GM12864 (cell line): ENCODE measurements at regions not wholly inside any gene's neighbourhood (a gene's known extent, or its start where the extent isn't known, plus 50 kb on each side); places are given as distances from the start of the nearest gene placed in this dataset.
"Not testable (repeated sequence)": the region's sequence is repeated elsewhere in the genome, so short reads cannot be mapped to it uniquely, and the experiment has no call there.

ENCODE experiments used
- DNase-seq: peaks from one replicate; pipeline ENCODE4 v3.0.0-alpha.2; 2011; ENCODE audit warnings: low read depth
- H3K4me3 ChIP-seq: 2 replicates; pipeline ENCODE4 v1.5.1; 2011; ENCODE audit warnings: mild to moderate bottlenecking, low read depth, low read length, control low read depth
- CTCF ChIP-seq: IDR thresholded peaks from 2 replicates; pipeline ENCODE4 v1.5.1; 2011; ENCODE audit warnings: low read depth, mild to moderate bottlenecking, moderate library complexity, low read length, control low read depth, inconsistent platforms; ENCODE audit errors: missing control alignments

DNA sequence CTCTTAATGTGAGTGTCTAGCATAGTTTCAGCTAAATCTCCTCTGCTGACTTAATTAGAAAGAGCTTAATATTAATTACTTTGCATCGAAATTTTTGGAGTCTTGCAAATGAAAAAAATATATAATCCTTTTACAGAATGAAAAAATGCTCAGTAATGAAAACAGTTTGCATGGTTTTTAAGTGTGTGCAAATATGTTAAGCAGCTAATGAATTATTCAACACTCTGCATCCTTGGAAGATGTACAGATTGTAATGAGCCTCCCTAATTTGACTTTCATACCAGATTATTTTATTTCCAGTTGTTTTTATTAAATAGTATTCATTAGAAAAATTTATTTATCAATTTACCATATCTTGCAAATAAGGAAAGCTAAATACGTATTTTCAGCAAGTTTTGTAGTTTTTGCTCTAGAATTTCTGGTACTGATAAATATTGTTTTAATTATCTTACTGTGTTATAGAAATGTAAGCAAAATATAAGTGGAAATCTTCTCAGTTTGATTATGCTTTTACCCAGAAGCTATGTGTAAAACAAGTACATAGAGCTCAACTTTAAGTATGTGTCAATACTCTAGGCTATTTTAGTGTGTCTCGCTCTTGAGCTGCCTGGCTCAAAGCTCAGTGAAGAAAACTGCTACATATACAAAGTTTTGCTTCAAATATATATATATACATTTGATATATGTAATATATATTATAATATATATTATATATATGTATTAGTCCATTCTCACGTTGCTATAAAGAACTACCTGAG, 714.9 kb upstream of the LUZP2 start:
- TF ChIP-seq CTCF, result no peak
- H3K4me3 ChIP-seq, result no peak overlapping the region

GRCh38 chr11:23786974-23787373, 709.9 kb upstream of the LUZP2 start:
- DNase-seq, H3K4me3 ChIP-seq: not testable (repeated sequence)

More for the DNA sequence above, 714.9 kb upstream of the LUZP2 start:
- no peak for DNase-seq

GRCh38 chr11:23789200-23789853, 707.5 kb upstream of the LUZP2 start:
- H3K4me3 ChIP-seq, result no peak overlapping the region
- TF ChIP-seq CTCF, result no peak
- no peak for DNase-seq

- TF ChIP-seq CTCF, result no peak
- H3K4me3 ChIP-seq, result no peak overlapping the region
- no peak for DNase-seq
These were observed 706.9 kb upstream of the LUZP2 start for GRCh38 chr11:23789938-23790371.

DNA sequence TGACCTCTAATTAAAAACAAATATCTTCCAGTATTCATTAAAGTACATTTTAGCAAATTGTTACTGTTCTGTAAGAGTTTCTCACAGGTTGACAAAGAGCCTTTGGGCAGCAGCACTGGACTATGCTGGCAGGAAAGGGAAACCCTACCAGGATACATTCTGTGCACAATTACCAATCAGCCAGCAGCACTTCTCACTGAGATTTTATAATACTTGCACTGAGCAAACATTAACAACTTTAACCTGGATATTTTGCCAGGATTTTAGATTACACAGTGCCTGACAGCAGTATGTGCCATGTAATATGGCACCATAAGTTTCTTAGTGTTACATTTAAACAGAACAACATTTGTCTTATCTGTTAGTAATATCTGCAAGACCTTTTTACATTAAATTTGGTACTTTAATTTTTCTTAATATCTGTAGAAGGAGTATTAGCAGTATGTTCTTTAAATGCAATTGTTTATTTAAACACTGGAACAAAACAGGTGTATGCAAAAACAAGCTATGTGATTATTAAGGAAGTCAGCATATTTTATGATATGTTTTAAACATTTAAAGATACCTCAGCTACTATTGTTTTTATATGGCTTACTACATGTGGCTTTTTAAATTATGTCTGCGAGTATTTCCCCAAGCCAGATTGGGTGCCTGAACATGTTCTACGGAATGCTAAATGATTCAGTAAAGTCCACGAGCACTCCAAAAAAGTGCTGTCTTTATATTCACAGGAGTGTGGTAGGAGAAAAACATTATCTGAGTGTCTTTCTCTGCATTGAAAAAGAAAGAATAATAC, 699.0 kb upstream of the LUZP2 start:
- TF ChIP-seq CTCF, result no peak
- H3K4me3 ChIP-seq, result no peak overlapping the region
- no peak for DNase-seq

- not testable (repeated sequence) for DNase-seq, H3K4me3 ChIP-seq
These were observed 662.5 kb upstream of the LUZP2 start for GRCh38 chr11:23834306-23834705.

GRCh38 chr11:23836981-23837380, 659.9 kb upstream of the LUZP2 start:
- TF ChIP-seq CTCF, result no peak
- no peak for DNase-seq

More at GRCh38 chr11:23836981-23837380, 659.9 kb upstream of the LUZP2 start:
- no peak overlapping the region for H3K4me3 ChIP-seq
